ENCODE measurements at regions not wholly inside any gene's neighbourhood (a gene's known extent, or its start where the extent isn't known, plus 50 kb on each side); places are given as distances from the start of the nearest gene placed in this dataset.
"Not testable (repeated sequence)": the region's sequence is repeated elsewhere in the genome, so short reads cannot be mapped to it uniquely, and the experiment has no call there.

GRCh38 chr16:21543151-21543836 lies 56.1 kb upstream of the METTL9 start:
- not testable (repeated sequence) for TF ChIP-seq CTCF, POLR2A (IDR thresholded peaks at IDR 0.05)
